Stimulated activated CD4-positive, alpha-beta T cell treated with anti-CD3 and anti-CD28 coated beads, Interleukin-15, amount 100 ng/mL, for 1 hour (primary cell): ENCODE measurements at regions not wholly inside any gene's neighbourhood (a gene's known extent, or its start where the extent isn't known, plus 50 kb on each side); places are given as distances from the start of the nearest gene placed in this dataset.

Experiments
- DNase-seq, 2 donors: peaks; one replicate each; pipeline ENCODE4 v3.0.0-alpha.2; 2020; ENCODE audit warnings: low read depth in 1 of 2, low spot score in 1 of 2

DNA sequence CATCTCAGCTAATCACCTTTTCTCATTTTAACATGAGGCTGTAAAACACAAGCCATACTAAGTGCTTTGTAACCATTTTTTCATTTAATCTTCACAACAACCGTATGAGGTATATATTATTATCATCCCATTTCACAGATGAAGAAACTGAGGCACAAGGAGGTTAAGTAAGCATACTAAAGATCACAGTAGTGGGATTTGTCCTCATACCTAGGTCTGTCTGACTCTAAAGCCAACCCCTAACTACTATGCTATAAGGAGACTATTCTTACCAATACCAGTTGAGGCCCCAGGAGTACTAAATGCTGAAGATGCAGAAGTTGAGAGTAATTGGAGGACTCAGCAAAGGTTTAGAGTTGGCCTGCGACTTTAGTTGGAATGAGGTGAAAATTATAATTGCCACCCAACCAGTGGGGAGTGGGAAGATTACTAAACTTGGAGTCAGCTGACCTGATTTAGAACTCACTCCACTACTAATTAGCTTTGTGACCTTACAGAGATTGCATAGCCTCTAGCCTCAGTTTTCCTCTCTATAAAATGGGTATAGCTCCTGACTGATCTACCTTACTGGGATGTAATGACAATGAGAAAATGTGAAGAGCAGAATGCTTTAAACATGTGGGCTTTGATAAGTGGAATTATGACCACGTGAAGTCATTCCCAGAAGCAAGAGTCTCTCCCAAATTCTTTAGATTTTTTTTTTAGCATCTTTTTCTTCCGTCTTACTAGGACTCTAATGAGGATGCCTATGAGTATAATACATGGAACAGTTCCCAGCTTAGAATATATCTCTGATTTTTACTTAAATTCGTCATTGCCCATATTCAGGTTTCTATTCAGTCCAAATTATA lies 85.8 kb upstream of the IPO9 start:
- DNase-seq = no peak

DNA sequence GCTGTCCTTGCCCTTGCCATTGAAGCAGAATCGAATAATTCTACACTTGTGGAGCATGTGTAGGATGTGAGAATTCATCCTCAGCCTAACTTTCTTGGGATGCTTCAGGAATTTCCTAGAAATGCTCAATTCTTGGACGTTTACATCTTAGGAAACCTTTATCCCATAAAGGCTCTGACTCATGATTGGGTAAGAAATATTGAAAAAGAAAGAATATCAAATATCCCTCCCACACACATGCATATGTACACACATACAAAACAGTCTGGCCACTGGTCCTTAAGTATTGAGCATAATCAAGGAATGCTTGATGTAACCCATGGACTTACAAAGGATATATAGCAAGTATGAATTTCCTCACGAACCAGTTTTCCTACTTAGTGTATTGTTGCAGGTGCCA lies 83.9 kb upstream of the IPO9 start:
- no peak for DNase-seq

DNA sequence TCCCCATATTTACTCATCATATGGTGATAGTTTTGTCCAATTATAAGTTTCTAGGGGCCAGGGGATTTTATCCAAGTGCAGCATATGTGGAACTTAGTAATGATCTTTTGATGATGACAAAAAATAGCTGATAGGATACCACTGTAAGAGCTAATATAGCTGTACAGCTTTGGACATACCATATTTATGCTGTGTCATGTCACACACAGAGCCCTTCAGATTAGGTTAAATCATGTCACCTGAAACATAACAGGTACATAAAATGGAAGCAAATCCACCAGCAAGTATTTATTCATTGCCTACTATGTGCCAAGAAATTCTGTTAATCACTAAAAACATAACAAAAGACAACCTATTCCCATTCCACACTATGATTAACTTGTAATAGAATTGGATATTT lies 82.8 kb upstream of the IPO9 start:
- DNase-seq = no peak

DNA sequence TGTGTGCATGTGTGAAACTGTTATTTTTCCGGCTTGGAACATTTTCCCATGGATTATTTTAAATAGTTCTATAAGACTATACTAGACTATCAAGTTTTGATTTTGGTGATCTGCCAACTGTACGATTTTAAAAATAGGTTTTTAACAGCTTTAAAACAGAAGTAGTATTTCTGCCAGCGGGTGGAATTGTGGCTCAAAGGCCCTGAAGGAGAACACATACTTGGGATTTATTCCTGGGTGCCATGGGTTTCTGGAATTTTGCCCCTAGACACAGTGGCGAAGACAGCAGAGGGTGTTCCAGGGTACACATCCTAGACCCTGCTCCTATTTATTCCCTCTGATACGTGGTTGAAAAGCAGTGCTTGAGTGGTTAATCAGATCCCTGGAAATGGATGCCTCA lies 81.7 kb upstream of the IPO9 start:
- DNase-seq = no peak

DNA sequence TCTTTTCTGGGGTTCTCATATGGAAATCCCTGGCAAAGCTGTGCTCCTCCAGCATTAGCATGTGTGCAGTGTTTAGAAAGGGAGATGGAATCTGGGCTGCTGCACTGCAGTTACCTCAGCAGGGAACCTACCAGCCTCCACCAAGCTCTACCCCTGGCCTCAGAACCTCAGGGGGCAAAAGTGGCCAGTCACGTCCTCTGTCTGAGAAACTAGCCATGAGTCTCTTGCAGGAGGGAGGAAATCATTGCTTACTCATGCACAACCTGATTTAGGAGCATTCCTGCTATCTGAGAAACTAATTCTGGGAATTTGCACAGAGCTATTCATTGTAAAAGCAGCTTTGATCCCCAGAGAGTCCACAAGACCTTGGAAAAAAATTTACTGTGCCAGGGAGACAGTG lies 80.6 kb upstream of the IPO9 start:
- no peak for DNase-seq

DNA sequence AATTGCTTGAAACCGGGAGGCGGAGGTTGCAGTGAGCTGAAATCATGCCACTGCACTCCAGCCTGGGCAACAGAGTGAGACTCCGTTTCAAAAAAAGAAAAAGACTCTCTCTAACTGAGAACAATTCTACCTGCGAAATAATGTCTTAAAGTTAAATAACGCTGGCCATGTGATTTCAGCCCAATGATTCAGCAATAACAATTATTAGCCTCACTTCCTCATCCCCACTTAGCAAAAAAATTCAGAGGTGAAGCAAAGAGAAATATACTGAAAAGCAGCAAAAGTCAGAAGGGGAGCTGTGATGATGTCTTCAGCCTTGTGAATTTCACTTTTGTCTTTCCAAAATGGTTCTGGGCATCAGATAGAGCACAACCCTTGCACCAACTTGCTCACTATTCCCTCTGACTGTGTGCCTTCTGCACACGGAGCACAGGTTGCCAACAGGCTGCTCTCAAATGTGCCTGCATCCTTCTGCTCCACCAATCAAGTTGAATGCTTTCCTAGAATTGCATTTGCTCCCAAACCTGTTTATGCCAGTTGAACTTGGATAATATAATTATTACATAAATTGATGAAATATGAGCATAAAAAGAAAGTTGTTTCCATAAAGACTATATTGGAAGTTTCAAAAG lies 79.8 kb upstream of the IPO9 start:
- no peak for DNase-seq

DNA sequence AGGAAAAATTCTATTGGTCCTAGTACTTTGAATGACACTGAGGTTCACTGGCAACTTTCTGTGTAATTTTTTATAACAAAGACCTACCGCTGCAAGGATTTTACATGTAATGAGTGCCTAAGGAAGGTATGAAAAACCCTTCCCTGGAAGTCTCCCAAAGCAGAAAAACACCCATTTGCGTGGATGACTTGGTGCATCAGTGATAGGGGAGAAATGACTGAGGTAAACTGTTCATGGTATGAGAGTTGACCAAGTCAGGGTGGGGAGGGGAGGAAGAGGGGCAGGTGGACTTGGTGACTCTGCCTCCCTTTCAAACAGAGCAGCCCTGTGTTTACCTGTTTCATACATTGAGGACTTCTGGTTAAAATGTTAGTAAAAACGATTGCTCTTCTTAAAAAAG lies 78.8 kb upstream of the IPO9 start:
- DNase-seq = no peak

DNA sequence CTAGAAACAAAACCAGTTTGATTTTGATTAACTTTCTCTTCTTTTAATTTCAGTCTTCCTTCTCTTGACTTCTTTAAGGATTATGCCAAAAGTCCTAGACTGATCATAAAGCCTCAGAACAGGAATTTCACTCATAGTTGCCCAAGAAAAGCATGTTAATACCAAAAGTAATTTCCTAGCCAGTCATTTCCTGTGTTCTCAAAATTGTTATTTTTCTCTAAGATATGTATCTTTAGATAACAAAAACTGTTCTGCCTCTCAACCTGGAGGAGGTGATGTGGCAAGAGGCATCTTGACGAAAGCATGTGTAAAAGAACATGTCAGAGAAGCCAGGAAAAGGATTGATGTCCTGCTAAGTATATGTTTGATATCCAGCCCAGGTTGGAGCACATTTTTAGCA lies 78.0 kb upstream of the IPO9 start:
- no peak for DNase-seq

DNA sequence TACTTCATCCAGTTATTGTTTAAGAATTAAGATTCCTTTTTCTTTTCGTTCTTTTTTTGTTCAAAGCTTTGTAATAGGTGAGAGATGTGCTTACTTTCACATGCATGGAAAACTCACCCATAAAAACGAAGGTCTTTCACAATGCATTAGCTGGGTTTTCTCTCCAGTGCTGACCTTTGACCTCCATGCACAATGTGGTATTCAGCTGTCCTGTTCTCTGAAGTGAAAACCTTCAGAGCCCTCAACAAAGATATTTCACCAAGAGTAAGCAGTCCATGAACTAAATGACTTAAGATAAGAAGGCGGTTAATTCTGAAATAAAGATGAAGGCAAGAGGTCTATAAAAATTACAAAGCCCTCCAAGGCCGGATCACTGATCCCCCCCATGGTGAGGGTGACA lies 77.1 kb upstream of the IPO9 start:
- DNase-seq = no peak

DNA sequence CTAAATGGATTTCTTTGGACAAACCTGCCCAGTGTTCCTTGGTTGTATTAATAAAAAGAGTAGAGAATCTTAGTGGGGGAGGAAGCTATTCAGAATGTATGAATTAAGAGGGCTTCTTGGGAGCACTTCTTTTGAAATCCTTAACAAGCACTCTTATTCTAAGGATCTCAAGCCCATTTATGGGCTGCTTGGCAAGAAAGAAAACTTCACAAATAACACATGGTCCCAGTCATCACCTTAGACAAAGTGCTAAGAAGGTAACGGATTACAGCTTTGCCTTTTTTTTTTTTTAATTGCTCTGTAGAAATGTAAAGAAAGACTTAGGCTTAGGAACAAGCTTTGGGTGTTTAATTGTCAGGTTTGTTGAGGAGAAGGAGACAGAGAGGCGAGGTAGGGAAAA lies 76.6 kb upstream of the IPO9 start:
- no peak for DNase-seq

DNA sequence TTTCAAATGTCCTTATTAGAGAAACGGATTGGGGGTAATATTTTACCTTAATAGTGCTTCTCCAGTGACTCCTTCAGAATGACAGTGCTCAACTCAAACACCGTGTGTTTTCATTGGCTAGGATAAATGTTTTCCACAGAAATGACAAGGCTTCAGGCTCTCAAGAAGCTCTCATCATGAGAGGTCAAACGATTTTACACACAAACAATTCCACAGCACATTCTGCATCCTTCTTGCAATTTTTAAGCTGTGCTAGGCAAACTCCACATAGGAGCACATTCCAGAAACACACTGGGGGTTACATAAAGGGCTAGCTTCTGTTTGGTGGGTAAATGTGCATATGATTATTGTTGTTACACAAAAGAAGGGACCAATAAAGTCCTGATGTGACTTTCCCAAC lies 75.5 kb upstream of the IPO9 start:
- no peak for DNase-seq

DNA sequence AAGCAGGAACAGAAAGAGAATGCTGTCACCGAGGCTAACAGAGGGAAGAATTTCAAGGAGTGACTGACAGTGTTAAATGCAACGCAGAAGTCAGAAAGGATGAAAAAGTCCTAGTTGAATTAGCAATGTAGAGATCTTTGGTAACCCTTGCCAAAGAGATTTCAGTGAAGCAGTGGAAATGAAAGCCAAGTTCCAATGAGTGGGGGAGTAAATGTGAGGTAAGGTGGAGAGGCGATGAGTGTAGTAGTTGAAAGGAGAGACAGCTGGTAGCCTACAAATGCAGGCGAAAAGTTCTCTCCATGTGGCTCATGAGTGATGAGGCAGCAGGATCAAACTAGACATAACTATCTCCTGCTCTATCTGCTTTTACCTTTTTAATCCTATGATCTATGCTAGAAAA lies 74.6 kb upstream of the IPO9 start:
- no peak for DNase-seq

DNA sequence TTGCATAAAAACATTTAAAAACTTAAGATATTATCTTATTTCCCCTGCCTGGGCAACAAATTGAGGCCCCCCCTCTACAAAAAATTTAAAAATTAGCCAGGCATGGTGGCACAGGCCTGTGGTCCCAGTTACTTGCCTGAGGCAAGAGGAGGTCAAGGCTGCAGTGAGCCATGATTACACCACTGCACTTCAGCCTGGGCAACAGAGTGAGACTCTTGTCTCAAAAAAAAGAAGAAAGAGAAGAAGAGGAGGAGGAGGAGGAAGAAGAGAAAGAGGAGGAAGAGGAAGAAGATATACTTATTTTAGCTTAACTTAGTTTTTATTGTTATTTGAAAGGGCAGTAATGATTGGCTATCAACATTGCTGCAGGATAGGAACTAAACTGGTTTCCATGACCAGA lies 73.8 kb upstream of the IPO9 start:
- DNase-seq = no peak

DNA sequence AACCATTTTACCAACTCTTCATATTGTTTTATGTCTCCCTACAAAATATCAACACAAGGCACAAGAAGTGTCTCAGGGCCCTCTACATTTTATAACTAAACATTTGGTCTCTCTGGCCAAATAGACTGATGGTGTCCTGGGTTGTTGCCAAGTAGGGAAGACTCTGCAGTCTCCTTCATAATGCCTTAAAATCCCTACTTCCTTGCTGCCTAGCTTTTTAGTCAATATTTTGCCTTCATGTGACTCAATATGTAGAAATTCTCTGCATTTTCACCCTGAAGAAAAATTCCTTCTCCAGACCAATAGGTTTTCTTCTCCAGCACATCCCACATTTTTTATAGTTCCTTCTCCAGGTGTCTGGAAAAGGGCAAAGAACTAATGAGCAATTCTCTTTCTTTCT lies 72.6 kb upstream of the IPO9 start:
- no peak for DNase-seq

DNA sequence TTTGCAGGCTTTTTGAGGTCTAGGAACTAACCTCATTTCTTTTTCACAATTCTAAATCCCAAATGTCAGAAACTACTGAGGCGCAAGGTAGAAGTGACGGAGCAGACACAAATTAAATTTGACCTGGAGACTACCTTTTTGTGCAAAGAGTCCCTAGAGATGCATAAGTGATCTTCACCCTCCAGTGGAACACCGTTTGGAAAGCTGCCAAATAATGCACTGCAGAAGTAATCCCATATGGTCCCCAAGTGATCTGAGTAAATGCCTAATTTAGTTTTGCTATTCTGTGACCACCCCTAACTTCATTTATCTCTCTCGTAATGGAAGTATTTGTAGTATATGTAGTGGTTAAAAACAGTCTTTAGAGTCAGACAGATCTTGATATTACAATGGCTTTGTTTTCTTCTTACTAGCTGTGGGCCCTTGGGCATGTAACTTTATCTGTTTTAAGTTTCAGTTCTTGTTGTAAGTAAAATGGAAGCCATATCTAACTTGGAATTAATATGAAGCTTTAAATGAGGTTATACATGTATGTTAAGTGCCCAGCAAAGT lies 70.4 kb upstream of the IPO9 start:
- DNase-seq = no peak

DNA sequence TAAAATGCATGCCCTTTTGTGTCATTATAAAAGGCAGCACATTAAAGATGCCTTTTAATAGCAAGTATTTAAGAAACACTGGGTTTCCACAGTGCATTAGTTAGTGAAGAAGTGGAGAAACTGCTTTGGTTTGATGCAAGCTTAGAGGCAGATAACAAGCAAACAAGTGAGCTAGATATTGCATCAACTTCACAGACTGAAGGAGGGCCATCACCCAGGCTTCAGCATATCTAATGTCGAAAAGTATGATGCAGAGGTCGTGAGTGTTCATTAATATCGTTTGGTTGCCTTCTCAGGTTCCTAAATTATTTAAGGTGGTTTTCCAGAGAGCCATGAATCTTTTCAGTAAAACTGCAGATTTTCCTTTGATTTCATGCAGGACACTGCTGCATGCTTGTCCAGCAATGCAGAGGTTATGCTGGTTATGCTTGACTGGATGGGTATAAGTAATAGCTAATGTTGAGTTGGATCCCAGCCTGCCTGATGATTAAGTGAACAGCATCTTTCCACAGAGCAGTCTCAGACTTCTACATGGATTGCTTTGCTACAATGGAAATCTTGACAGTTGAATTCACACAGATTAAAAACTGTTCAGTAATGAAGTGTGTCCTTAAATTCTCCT lies 69.7 kb upstream of the IPO9 start:
- DNase-seq = no peak

DNA sequence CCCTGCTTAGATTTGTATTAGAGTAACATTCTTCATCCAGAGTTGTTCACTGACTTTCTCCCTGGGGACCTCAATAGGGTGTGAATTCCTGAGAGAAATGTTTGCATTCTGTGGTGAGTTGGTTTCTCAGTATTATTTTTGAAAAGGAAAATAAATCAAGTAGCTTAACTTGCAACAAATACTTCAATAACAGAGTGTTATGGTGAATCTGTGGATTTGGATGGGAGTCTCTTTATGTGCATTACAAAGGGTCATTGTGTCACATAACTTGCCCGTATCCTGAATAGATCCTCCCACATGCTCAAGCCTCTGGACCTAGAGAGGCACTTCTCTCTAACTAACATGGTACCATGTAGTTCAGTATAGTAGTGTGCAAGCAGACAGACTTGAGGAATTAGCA lies 68.4 kb upstream of the IPO9 start:
- no peak for DNase-seq

DNA sequence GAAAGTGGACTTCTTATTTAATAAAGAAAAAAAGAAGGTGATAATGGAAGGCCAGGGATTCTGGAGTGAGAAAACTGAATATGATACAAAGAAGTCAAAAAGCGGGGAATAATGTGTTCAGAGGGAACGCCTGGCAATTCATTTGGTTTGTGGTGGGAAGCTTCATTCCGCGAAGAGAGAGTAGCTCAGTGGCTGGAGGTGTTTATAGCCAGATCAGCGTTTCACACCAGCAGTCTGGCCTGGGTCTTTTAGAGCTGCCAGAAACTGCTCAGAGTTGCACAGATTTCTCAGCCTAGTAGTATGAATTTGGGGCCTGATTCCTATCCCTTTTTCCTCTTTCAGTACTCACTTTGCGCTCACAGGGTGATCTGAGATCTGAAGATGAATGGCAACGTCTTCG lies 67.8 kb upstream of the IPO9 start:
- no peak for DNase-seq

DNA sequence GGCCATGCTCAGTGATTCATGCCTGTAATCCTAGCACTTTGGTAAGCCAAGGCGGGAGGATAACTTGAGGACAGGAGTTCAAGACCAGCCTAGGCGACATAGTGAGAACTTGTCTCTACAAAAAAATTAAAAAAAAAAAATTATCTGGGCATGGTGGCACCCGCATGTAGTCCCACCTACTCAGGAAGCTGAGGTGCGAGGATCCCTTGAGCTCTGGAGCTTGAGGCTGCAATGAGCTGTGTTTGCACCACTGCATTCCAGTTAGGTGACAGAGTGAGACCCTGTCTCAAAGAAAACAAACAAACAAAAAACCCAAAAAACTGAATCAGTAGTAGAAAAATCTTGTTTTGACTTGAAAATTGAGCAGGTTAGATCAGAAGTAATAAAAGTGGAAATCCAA lies 67.1 kb upstream of the IPO9 start:
- DNase-seq = no peak

DNA sequence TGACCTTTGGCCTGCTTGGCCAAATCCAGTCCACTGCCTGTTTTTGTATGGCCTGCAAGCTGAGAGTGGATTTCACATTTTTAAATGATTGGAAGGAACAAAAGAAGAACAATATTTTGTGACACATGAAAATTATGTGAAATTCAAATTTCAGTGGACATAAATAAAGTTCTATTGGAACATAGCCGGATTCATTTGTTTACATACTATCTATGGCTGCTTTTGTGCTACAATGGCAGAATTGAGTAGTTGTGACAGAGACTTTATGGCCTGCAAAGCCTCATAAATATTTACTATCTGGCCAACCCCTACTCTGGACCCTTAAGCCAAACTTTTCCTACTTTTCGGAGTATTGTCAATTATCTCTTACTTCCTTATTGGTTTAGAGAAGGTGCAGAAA lies 66.6 kb upstream of the IPO9 start:
- no peak for DNase-seq

DNA sequence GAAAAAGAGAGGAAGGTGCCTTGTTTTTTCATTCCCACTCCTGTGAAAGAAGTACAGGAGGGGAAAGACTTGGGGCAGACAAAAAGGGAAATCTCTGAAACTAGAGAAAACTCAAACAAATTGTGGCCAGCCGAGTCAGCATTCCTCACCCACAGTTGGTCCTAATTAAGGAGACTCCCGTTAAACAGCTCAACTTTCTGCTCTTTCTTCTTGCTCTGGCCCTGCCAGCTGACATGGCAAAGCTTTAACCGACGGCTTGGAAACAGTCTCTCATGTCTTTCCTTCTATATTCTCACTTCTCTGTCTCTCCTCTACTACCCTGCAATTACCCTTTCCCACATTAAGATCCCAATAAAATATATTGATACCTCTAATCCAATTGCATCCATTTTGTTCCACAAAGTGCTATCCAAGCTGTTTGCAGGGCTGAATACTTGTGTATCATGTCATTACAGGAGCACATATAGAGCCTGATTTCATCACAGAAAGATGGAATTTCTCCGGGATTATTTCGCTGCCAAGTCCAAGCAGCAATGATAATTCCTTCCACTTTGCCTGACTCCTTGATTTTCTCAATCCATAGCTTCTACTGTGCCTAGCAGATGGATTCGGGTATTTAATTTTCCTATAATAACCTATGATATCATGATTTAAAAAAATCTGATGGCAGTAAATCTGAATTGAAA lies 65.4 kb upstream of the IPO9 start:
- no peak for DNase-seq

DNA sequence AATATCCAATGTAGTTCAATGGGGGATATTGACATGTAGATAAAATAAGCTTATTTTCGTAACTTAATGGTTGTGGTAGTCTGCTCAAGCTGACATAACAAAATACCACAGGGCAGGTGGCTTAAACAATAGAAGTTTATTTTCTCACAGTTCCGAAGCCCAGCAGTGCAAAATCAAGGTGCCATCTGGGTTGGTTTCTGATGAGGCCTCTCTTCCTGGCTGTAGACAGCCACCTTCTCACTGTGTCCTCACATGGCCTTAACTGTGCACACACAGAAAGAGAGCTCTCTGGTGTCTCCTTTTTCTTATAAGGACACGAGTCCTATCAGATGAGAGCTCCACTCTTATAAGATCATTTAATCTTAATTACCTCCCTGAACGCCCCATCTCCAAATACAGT lies 64.8 kb upstream of the IPO9 start:
- no peak for DNase-seq
